MM.1S (cell line): ENCODE measurements at regions not wholly inside any gene's neighbourhood (a gene's known extent, or its start where the extent isn't known, plus 50 kb on each side); places are given as distances from the start of the nearest gene placed in this dataset.

Experiments
- DNase-seq: peaks from one replicate; pipeline ENCODE4 v3.0.0-alpha.2; 2015
- H2AFZ ChIP-seq: fragments of 300-600 bp; sonication (generic); 2 replicates; pipeline ENCODE4 v1.6.0; 2016; ENCODE audit warnings: antibody characterized with exemption, low read length
- H3F3A ChIP-seq: fragments of 300-600 bp; sonication (generic); 2 replicates; pipeline ENCODE4 v1.6.1; 2016; ENCODE audit warnings: mild to moderate bottlenecking, antibody characterized with exemption, low read length, moderate library complexity, mixed read lengths; ENCODE audit not compliant: insufficient read depth
- H3K27ac ChIP-seq: fragments of 300-600 bp; sonication (generic); 2 replicates; pipeline ENCODE4 v1.5.1; 2016; ENCODE audit warnings: mild to moderate bottlenecking, low read length
- H3K27me3 ChIP-seq: fragments of 300-600 bp; sonication (generic); replicated peaks from 2 replicates; pipeline ENCODE4 v1.6.0; 2016; ENCODE audit warnings: low read length; ENCODE audit not compliant: insufficient read depth
- H3K36me3 ChIP-seq: fragments of 300-600 bp; sonication (generic); replicated peaks from 2 replicates; pipeline ENCODE4 v1.6.1; 2016; ENCODE audit warnings: mild to moderate bottlenecking, low read length, mixed read lengths; ENCODE audit not compliant: insufficient read depth
- H3K4me1 ChIP-seq: fragments of 300-600 bp; sonication (generic); 2 replicates; pipeline ENCODE4 v1.6.1; 2016; ENCODE audit warnings: low read length, mixed read lengths
- H3K4me2 ChIP-seq: fragments of 300-600 bp; sonication (generic); 2 replicates; pipeline ENCODE4 v1.6.0; 2016; ENCODE audit warnings: low read depth, low read length
- H3K4me3 ChIP-seq: fragments of 300-600 bp; sonication (generic); 2 replicates; pipeline ENCODE4 v1.5.1; 2016; ENCODE audit warnings: low read length, mixed read lengths
- H3K79me2 ChIP-seq: fragments of 300-600 bp; sonication (generic); 2 replicates; pipeline ENCODE4 v1.6.1; 2016; ENCODE audit warnings: mixed run types, low read length, mixed read lengths
- H3K9ac ChIP-seq: fragments of 300-600 bp; sonication (generic); 2 replicates; pipeline ENCODE4 v1.6.1; 2016; ENCODE audit warnings: low read length, mixed read lengths
- H3K9me2 ChIP-seq: fragments of 300-600 bp; sonication (generic); replicated peaks from 2 replicates; pipeline ENCODE4 v1.6.1; 2016; ENCODE audit warnings: mild to moderate bottlenecking, low read length, mixed read lengths; ENCODE audit not compliant: insufficient read depth
- H3K9me3 ChIP-seq: fragments of 300-600 bp; sonication (generic); replicated peaks from 2 replicates; pipeline ENCODE4 v1.6.1; 2016; ENCODE audit warnings: mild to moderate bottlenecking, low read length, mixed read lengths; ENCODE audit not compliant: insufficient read depth
- H4K20me1 ChIP-seq: fragments of 300-600 bp; sonication (generic); 2 replicates; pipeline ENCODE4 v1.6.1; 2016; ENCODE audit warnings: mild to moderate bottlenecking, low read length, moderate library complexity, mixed read lengths; ENCODE audit not compliant: insufficient read depth
- CTCF ChIP-seq: fragments of 300-600 bp; sonication (generic); IDR thresholded peaks from 2 replicates; pipeline ENCODE4 v1.5.1; 2016; ENCODE audit warnings: antibody characterized with exemption, low read length, mixed read lengths
- EZH2 ChIP-seq: fragments of 300-600 bp; sonication (generic); optimal IDR thresholded peaks from 2 replicates; pipeline ENCODE3; 2017; ENCODE audit warnings: low read depth, mild to moderate bottlenecking, antibody characterized with exemption, low read length, mixed read lengths
- EZH2phosphoT487 ChIP-seq: fragments of 300-600 bp; sonication (generic); IDR thresholded peaks from 2 replicates; pipeline ENCODE4 v1.6.1; 2018; ENCODE audit warnings: antibody characterized with exemption, low read length

- H3K9ac ChIP-seq = no peak overlapping the region
- no peaks in the 10 kb centered on the region for H3K9me2 ChIP-seq
- no peaks in the 10 kb centered on the region for H3K36me3 ChIP-seq
- H2AFZ ChIP-seq = no peak overlapping the region
- no peak overlapping the region for H3K4me3 ChIP-seq
- no peak overlapping the region for H3K4me2 ChIP-seq
- H3K9me3 ChIP-seq = no peaks in the 10 kb centered on the region
- H3F3A ChIP-seq = no peaks in the 10 kb centered on the region
- 0 out of 2 replicates have a peak, but pooled peaks cover 4% of the 10 kb centered on the region for H3K4me1 ChIP-seq
- no peaks in the 10 kb centered on the region for H3K27me3 ChIP-seq
- no peak overlapping the region for H3K27ac ChIP-seq
- DNase-seq = no peak
- H3K79me2 ChIP-seq = no peaks in the 10 kb centered on the region
- H4K20me1 ChIP-seq = no peaks in the 10 kb centered on the region
- TF ChIP-seq EZH2phosphoT487 = no peak
- TF ChIP-seq CTCF = no peak
- TF ChIP-seq EZH2 = no peak
Observed at GRCh38 chr2:145931781-145932395, 1412.0 kb upstream of the ZEB2 start.

- H4K20me1 ChIP-seq = no peaks in the 10 kb centered on the region
- H3K9me3 ChIP-seq = no peaks in the 10 kb centered on the region
- H3K27ac ChIP-seq = no peak overlapping the region
- H3K4me2 ChIP-seq = no peak overlapping the region
- H3K27me3 ChIP-seq = no peaks in the 10 kb centered on the region
- no peaks in the 10 kb centered on the region for H3K36me3 ChIP-seq
- DNase-seq = no peak
- H3K79me2 ChIP-seq = no peaks in the 10 kb centered on the region
- no peak overlapping the region for H2AFZ ChIP-seq
- no peak overlapping the region for H3K4me3 ChIP-seq
- H3K9ac ChIP-seq = no peak overlapping the region
- H3K9me2 ChIP-seq = no peaks in the 10 kb centered on the region
- H3K4me1 ChIP-seq = 0 out of 2 replicates have a peak, but pooled peaks cover 4% of the 10 kb centered on the region
- H3F3A ChIP-seq = no peaks in the 10 kb centered on the region
- no peak for TF ChIP-seq EZH2
- TF ChIP-seq EZH2phosphoT487 = no peak
- TF ChIP-seq CTCF = no peak
Observed at GRCh38 chr2:145930318-145930717, 1410.4 kb upstream of the ZEB2 start.

GRCh38 chr2:145927131-145927950 is 1407.4 kb upstream of the ZEB2 start:
- Histone ChIP-seq H3K9me2 (no peaks in the 10 kb centered on the region), H2AFZ (no peak overlapping the region), H3K4me3 (no peak overlapping the region), H3K27ac (no peak overlapping the region), H3K9me3 (no peaks in the 10 kb centered on the region), H3K36me3 (no peaks in the 10 kb centered on the region), H3K9ac (no peak overlapping the region), H3K4me2 (no peak overlapping the region), H3K4me1 (0 out of 2 replicates have a peak, but pooled peaks cover 4% of the 10 kb centered on the region), H3K79me2 (no peaks in the 10 kb centered on the region), H3F3A (no peaks in the 10 kb centered on the region), H3K27me3 (no peaks in the 10 kb centered on the region), H4K20me1 (no peaks in the 10 kb centered on the region)
- TF ChIP-seq EZH2phosphoT487 = no peak
- TF ChIP-seq CTCF = no peak
- TF ChIP-seq EZH2 = no peak
- DNase-seq = no peak
